CD8-positive, alpha-beta memory T cell (primary cell): ENCODE measurements at regions not wholly inside any gene's neighbourhood (a gene's known extent, or its start where the extent isn't known, plus 50 kb on each side); places are given as distances from the start of the nearest gene placed in this dataset.
"Not testable (repeated sequence)": the region's sequence is repeated elsewhere in the genome, so short reads cannot be mapped to it uniquely, and the experiment has no call there.

Experiments used
- CTCF ChIA-PET: fragments of 350-600 bp; sonication (Branson Sonifier 250); formaldehyde crosslinking; loops from one replicate; lab custom pipeline; 2021; ENCODE audit warnings: antibody characterized with exemption; lab: Charles Lee
- POLR2A ChIA-PET: fragments of 350-600 bp; sonication (Branson Sonifier 250); formaldehyde crosslinking; loops from one replicate; lab custom pipeline; 2021; ENCODE audit warnings: antibody characterized with exemption; lab: Charles Lee
- DNase-seq, 5 donors: peaks; one replicate each; pipeline versions ENCODE4 v3.0.0 to v3.0.0-alpha.2; 2020 to 2022; ENCODE audit warnings: mixed read lengths in 1 of 5
- H3K27ac ChIP-seq: one replicate; pipeline ENCODE4 v1.7.0; 2013; ENCODE audit warnings: low read depth, mild to moderate bottlenecking, low read length, moderate library complexity
- H3K27me3 ChIP-seq: 2 replicates; pipeline ENCODE4 v1.7.0; 2013; ENCODE audit warnings: low read length, mild to moderate bottlenecking; ENCODE audit not compliant: insufficient read depth, poor library complexity, severe bottlenecking
- H3K36me3 ChIP-seq: 2 replicates; pipeline ENCODE4 v1.7.0; 2013; ENCODE audit warnings: mild to moderate bottlenecking, low read length, moderate library complexity; ENCODE audit not compliant: insufficient read depth
- H3K4me1 ChIP-seq: 2 replicates; pipeline ENCODE4 v1.7.0; 2013; ENCODE audit warnings: mild to moderate bottlenecking, low read length, moderate library complexity; ENCODE audit not compliant: insufficient read depth
- H3K4me3 ChIP-seq: 2 replicates; pipeline ENCODE4 v1.7.0; 2013; ENCODE audit warnings: mild to moderate bottlenecking, low read length
- H3K9me3 ChIP-seq: 2 replicates; pipeline ENCODE4 v1.7.0; 2013; ENCODE audit warnings: mild to moderate bottlenecking, low read length
- H3K27ac Mint-ChIP-seq, 8 donors: one replicate each; pipeline ENCODE4 v1.8.0; 2020 to 2021; ENCODE audit warnings: mixed read lengths in 8 of 8, mild to moderate bottlenecking in 6 of 8, inconsistent platforms in 3 of 8, moderate library complexity in 3 of 8
- H3K27me3 Mint-ChIP-seq, 2 donors: one replicate each; pipeline ENCODE4 v1.8.0; 2020 to 2021; ENCODE audit warnings: mixed read lengths in 2 of 2, mild to moderate bottlenecking in 1 of 2, moderate library complexity in 1 of 2
- H3K36me3 Mint-ChIP-seq, 3 donors: one replicate each; pipeline ENCODE4 v1.8.0; 2020 to 2021; ENCODE audit warnings: mixed read lengths in 3 of 3, inconsistent platforms in 1 of 3, mild to moderate bottlenecking in 1 of 3
- H3K4me1 Mint-ChIP-seq, 3 donors: one replicate each; pipeline ENCODE4 v1.8.0; 2020 to 2021; ENCODE audit warnings: mixed read lengths in 3 of 3, inconsistent platforms in 1 of 3, mild to moderate bottlenecking in 1 of 3
- H3K4me3 Mint-ChIP-seq, 7 donors: one replicate each; pipeline ENCODE4 v1.8.0; 2020 to 2021; ENCODE audit warnings: mixed read lengths in 7 of 7, mild to moderate bottlenecking in 6 of 7, moderate library complexity in 4 of 7, inconsistent platforms in 2 of 7
- H3K9me3 Mint-ChIP-seq, 5 donors: one replicate each; pipeline ENCODE4 v1.8.0; 2020 to 2022; ENCODE audit warnings: mixed read lengths in 5 of 5, mild to moderate bottlenecking in 3 of 5, moderate library complexity in 2 of 5, inconsistent platforms in 1 of 5

DNA sequence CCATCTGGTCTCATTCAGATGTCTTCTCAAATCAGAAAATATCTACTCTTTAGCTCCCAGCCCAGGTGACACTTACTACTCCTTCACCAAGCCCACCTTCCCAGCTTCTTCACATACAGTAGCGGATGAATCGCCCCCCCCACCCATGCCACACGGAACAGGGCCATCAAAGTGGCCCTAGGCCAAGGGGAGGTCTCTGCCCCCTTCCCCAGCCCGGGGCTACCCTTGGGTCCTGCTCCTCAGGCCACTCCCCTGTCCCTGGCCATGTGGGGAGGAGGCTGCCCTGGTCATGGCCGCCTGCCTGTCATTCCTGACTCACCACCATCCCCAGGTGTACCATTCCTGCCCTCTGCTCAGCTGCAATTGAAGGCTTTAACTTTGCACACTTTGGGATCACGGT lies 142.8 kb downstream of the NECTIN1 start:
- ChIA-PET CTCF (no interaction called here), POLR2A (no interaction called here)
- DNase-seq: no peak
- Histone ChIP-seq H3K27ac (no peak overlapping the region), H3K4me3 (no peak overlapping the region), H3K9me3 (no peaks in the 10 kb centered on the region), H3K27me3 (peaks cover 6% of the 10 kb centered on the region), H3K4me1 (no peaks in the 10 kb centered on the region), H3K36me3 (no peaks in the 10 kb centered on the region)
- Mint-ChIP-seq H3K27ac (no peak overlapping the region), H3K9me3 (peaks cover 0 to under 1% (median 0%) of the 10 kb centered on the region in 5 donors), H3K4me1 (peaks cover 0 to 12% (median 2%) of the 10 kb centered on the region in 3 donors), H3K36me3 (peaks cover 0 to 1% (median 0%) of the 10 kb centered on the region in 3 donors), H3K4me3 (no peak overlapping the region), H3K27me3 (peaks cover 36 to 63% of the 10 kb centered on the region in 2 donors)

DNA sequence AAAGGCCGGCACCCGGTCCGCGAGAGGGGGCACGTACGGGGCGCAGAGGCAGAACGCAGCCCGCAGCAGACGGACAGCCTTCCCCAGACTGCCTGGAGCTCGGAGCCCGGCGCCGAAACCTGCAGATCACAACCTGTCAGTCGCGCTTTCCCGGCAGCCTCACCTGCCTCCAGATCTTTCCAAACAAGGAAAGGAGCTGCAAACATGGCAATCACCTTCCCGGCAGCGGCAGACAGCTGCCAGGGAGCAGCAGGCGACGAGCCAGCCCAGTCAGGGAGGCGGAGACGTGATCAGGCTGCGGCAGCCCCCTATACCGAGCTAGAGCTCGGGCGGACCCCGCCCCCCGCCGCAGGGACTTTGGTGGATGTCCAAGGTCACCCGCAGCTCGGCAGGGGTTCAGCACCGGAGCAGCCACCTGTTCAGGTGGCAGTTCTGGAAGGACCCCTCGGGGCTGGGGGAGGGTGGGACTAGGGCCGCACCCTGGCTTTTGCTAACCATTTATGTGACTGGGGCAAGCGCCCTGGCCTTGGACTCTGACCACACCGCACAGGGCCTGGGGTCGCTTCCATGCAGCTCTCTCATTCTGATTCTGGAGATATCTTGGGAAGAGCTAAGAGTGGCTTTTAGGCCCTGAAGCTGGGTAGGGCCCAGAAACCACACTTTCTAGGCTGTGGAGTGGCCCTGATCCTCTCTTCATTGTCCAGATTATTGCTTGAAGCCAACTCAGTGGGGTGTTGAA lies 143.8 kb downstream of the NECTIN1 start:
- Histone ChIP-seq H3K4me3 (no peak overlapping the region), H3K27ac (peak overlapping the region; percentile 38), H3K9me3 (no peaks in the 10 kb centered on the region), H3K4me1 (no peaks in the 10 kb centered on the region), H3K27me3 (peaks cover 6% of the 10 kb centered on the region), H3K36me3 (no peaks in the 10 kb centered on the region)
- ChIA-PET POLR2A (no interaction called here), CTCF (no interaction called here)
- H3K4me1 Mint-ChIP-seq: peaks cover 0 to 12% (median 2%) of the 10 kb centered on the region in 3 donors
- peaks cover 0 to 2% (median 0%) of the 10 kb centered on the region in 5 donors for H3K9me3 Mint-ChIP-seq
- peak overlapping the region in 1 of 7 donors; percentile 2 for H3K4me3 Mint-ChIP-seq
- DNase-seq: no peak
- peaks cover 35 to 68% of the 10 kb centered on the region in 2 donors for H3K27me3 Mint-ChIP-seq
- H3K36me3 Mint-ChIP-seq: peaks cover 0 to 1% (median 0%) of the 10 kb centered on the region in 3 donors
- H3K27ac Mint-ChIP-seq: no peak overlapping the region

DNA sequence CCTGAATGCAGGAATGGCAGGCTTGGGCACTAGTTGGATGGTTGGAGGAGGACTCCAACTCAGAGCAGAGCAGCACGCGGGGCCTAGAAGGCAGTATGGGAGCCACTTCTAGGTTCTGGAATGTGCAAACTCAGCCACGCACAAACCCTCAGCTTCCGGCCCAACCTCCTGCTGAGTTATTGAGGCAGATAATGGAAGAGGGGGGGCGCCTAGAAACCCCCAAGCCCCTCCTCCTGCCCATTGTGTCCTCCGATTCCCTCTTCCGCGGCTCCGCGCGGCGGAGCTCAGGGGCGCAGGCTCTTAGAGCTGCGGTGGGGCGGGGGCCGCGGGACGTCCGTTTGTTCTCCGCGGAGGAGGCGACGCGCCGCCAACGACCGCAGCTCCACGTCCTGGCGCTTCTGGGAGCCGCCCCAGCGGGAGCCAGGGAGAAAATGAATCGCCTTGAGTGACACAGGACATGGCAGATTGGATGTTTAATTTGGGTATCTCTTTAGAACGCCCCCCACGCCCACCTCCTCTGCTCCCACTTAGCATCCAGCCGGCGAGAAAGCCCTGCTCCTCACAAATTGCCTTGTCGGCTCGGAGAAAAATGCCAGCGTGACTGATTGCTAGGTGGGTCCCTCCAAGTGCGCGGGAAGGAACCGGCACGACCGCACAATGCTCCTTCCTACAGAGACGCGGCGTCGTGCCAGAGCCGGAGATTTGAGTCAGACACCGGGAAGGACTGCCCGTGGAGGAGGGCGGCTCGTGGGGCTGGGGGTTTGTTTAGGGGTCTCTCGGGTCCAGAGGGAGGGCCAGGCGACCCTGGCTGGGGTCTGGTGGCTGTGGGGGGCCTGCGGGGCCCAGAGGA lies 144.6 kb downstream of the NECTIN1 start:
- H3K4me3 ChIP-seq: no peak overlapping the region
- ChIA-PET CTCF (no interaction called here), POLR2A (no interaction called here)
- peaks cover 0 to 1% (median 0%) of the 10 kb centered on the region in 3 donors for H3K36me3 Mint-ChIP-seq
- H3K36me3 ChIP-seq: no peaks in the 10 kb centered on the region
- peaks cover 0 to 4% (median 0%) of the 10 kb centered on the region in 5 donors for H3K9me3 Mint-ChIP-seq
- peaks cover 4% of the 10 kb centered on the region for H3K27me3 ChIP-seq
- H3K9me3 ChIP-seq: no peaks in the 10 kb centered on the region
- peak overlapping the region in 3 of 7 donors; percentile 23 to 49 (median 32) for H3K4me3 Mint-ChIP-seq
- H3K4me1 ChIP-seq: no peaks in the 10 kb centered on the region
- peaks cover 0 to 12% (median 2%) of the 10 kb centered on the region in 3 donors for H3K4me1 Mint-ChIP-seq
- peak overlapping the region in 2 of 8 donors; percentile 15 to 54 for H3K27ac Mint-ChIP-seq
- DNase-seq: no peak
- H3K27ac ChIP-seq: peak overlapping the region; percentile 43
- peaks cover 33 to 71% of the 10 kb centered on the region in 2 donors for H3K27me3 Mint-ChIP-seq

DNA sequence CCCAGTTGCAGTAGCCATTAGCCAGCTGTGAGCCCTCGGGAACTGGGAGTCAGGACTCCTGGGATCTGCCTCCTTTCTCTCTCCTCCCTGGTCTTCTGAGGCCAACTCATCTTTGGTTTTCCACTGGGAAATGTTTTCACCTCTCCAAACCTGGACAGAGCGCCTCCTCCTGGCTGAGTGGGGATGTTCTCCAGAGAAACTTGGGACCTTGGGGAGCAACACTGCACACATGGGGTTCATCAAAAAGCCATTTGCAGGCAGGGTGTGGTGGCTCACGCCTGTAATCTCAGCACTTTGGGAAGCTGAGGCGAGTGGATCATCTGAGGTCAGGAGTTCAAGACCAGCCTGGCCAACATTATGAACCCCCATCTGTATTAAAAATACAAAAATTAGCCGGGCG lies 145.4 kb downstream of the NECTIN1 start:
- no peak overlapping the region for H3K27ac Mint-ChIP-seq
- CTCF ChIA-PET: no interaction called here
- peaks cover 33 to 77% of the 10 kb centered on the region in 2 donors for H3K27me3 Mint-ChIP-seq
- POLR2A ChIA-PET: no interaction called here
- Histone ChIP-seq H3K27ac (peak overlapping the region; percentile 43), H3K9me3 (no peaks in the 10 kb centered on the region), H3K36me3 (no peaks in the 10 kb centered on the region), H3K27me3 (peaks cover 4% of the 10 kb centered on the region), H3K4me3 (no peak overlapping the region), H3K4me1 (no peaks in the 10 kb centered on the region)
- peaks cover 0 to 4% (median 0%) of the 10 kb centered on the region in 5 donors for H3K9me3 Mint-ChIP-seq
- peaks cover 0 to 1% (median 0%) of the 10 kb centered on the region in 3 donors for H3K36me3 Mint-ChIP-seq
- DNase-seq: no peak
- peaks cover 0 to 12% (median 2%) of the 10 kb centered on the region in 3 donors for H3K4me1 Mint-ChIP-seq
- H3K4me3 Mint-ChIP-seq: no peak overlapping the region

DNA sequence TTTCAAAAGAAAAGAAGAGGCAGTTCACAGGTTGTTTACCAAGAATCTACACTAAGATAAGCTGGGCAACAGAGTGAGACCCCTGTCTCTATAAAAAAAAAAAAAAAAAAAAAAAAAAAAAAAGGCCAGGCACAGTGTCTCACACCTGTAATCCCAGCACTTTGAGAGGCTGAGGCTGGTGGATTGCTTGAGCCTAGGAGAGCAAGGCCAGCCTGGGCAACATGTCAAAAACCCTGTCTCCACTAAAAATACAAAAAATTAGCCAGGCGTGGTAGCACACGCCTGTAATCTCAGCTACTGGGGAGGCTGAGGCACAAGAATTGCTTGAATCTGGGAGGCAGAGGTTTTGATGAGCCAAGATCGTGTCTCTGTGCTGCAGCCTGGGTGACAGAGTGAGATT lies 147.6 kb downstream of the NECTIN1 start:
- peaks cover 0 to 12% (median 2%) of the 10 kb centered on the region in 3 donors for H3K4me1 Mint-ChIP-seq
- H3K4me1 ChIP-seq, H3K9me3 Mint-ChIP-seq, H3K36me3 ChIP-seq, H3K27ac Mint-ChIP-seq, DNase-seq, H3K9me3 ChIP-seq, H3K27me3 ChIP-seq, POLR2A ChIA-PET, H3K36me3 Mint-ChIP-seq, H3K4me3 Mint-ChIP-seq, H3K27ac ChIP-seq, CTCF ChIA-PET, H3K4me3 ChIP-seq: not testable (repeated sequence)
- peaks cover 28 to 74% of the 10 kb centered on the region in 2 donors for H3K27me3 Mint-ChIP-seq

DNA sequence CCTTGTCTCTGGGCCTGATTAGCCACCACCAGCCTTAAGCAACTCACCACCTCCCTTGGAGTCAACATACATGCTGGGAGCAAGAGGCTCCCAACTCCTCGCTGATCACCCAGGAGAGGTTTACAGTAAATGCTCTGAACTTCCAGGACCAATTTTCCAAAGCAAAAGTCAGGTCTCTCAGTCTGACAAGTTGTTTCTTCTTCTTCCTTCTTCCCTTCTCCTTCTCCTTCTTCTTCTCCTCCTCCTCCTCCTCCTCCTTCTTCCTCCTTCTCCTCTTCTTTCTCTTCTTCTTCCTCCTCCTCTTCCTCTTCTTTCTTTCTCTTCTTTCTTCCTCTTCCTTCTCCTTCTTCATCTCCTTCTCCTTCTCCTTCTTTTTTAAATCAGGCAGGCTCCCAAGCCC lies 148.2 kb downstream of the NECTIN1 start:
- H3K27me3 Mint-ChIP-seq: peaks cover 26 to 67% of the 10 kb centered on the region in 2 donors
- no peaks in the 10 kb centered on the region for H3K36me3 ChIP-seq
- H3K4me3 ChIP-seq: no peak overlapping the region
- H3K9me3 Mint-ChIP-seq: peaks cover 0 to 4% (median 0%) of the 10 kb centered on the region in 5 donors
- no peak overlapping the region for H3K27ac Mint-ChIP-seq
- no peaks in the 10 kb centered on the region for H3K9me3 ChIP-seq
- no peak overlapping the region for H3K4me3 Mint-ChIP-seq
- no peak for DNase-seq
- CTCF ChIA-PET: no interaction called here
- no peaks in the 10 kb centered on the region for H3K36me3 Mint-ChIP-seq
- POLR2A ChIA-PET: no interaction called here
- H3K27me3 ChIP-seq: peaks cover 4% of the 10 kb centered on the region
- H3K27ac ChIP-seq: no peak overlapping the region
- H3K4me1 Mint-ChIP-seq: peaks cover 0 to 12% (median 2%) of the 10 kb centered on the region in 3 donors
- no peaks in the 10 kb centered on the region for H3K4me1 ChIP-seq

DNA sequence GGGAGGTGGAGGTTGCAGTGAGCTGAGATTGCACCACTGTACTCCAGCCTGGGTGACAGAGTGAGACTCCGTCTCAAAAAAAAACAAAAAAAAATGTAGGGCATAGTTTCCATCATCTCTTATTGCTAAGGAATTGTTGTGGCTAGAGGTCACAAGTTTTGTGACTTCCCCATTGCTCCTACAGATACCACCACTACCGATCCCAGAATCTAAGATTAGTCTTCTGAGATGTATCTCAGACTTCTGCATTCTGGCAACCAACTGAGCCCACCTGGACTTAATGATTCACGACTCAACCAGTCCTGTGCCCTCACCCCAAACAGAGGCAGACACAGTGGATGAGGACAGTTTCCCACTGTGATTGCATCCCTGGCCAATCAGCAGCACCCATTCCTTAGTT lies 148.9 kb downstream of the NECTIN1 start:
- DNase-seq: no peak
- ChIA-PET POLR2A (no interaction called here), CTCF (no interaction called here)
- Mint-ChIP-seq H3K4me3 (no peak overlapping the region), H3K4me1 (peaks cover 0 to 12% (median 2%) of the 10 kb centered on the region in 3 donors), H3K27me3 (peaks cover 23 to 65% of the 10 kb centered on the region in 2 donors), H3K36me3 (no peaks in the 10 kb centered on the region), H3K27ac (no peak overlapping the region), H3K9me3 (peaks cover 0 to 4% (median 0%) of the 10 kb centered on the region in 5 donors)
- Histone ChIP-seq H3K9me3 (no peaks in the 10 kb centered on the region), H3K36me3 (no peaks in the 10 kb centered on the region), H3K4me3 (no peak overlapping the region), H3K4me1 (no peaks in the 10 kb centered on the region), H3K27ac (no peak overlapping the region), H3K27me3 (peaks cover 1% of the 10 kb centered on the region)
